HG03571 (cell line): ENCODE measurements at regions not wholly inside any gene's neighbourhood (a gene's known extent, or its start where the extent isn't known, plus 50 kb on each side); places are given as distances from the start of the nearest gene placed in this dataset.
"Not testable (repeated sequence)": the region's sequence is repeated elsewhere in the genome, so short reads cannot be mapped to it uniquely, and the experiment has no call there.

Source experiments
- ATAC-seq: cut with Tn5 transposase; IDR thresholded peaks from one replicate; pipeline ENCODE4 v1.9.1; 2021; ENCODE audit not compliant: unreplicated experiment

DNA sequence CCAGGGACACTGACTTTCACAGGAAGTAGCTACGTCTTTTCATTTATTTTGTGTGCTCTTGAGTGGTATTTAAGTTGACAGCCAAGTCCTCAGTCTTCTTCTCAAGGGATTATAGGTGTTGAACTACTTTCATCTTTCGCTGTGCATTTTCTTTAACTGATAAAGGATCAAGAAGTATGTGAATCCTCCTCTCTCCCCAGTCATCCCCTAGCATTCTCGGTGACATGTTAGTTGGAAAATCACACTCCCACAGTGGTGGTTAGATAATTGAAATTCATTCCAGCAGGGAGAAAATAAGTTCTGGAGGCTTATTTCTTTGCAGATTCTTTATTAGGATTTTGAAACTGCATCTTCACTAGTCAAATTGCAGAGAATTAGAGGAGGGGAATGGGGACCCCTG, 569.4 kb downstream of the MEI4 start:
- no peak for ATAC-seq

DNA sequence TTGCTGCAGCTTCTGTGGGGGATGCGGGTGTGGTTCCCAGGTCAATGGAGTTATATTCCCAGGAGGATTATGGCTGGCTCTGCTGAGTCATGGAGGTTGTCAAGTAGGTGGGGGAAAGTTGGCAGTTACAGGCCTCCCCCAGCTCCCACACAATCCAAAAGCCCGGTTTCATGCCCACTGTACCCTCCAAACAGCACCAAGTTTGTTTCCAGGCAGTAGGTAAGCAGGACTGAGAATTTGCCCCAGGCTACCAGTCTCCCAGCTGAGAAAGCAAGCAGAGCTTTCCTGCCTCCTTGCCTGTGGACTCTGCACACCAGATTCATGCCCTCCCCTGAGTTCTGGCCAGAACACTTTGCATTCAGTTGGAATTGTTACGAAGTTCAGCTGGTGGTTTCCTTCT, 578.2 kb downstream of the MEI4 start:
- no peak for ATAC-seq

DNA sequence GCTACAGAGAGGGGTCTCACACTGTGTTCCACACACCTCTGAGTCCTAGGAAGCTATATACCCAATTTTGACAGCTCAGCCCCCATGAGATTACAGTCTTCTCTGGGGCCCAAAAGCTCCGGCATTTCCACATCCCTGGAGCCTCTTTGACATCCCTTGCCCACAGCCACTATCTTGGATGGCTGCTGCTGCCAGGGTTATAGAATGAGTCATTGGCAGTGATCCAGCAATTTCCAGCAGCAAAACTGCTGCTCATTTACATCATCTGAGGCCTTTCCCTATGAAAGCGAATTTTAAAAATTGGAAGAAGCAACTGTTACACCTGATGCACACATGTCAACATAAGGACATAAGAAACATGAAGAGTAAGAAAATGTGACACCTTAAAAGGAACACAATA, 590.7 kb downstream of the MEI4 start:
- no peak for ATAC-seq

DNA sequence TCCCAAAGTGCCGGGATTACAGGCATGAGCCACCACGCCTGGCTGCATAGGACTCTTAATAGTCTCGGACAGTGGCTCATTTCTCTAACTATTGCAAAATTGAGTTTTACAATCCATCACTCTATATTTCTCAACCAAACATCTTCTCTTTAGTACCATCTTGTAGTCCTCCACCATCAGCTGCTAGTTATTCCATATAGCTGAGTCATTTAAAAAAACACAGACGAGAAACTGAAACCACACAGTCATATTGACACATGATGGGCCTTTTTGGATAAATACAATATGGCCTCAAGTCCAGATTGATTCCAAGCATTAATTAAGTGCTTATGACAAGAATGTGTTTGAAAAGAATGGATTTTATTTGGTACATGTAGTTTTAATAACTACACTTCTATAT, 599.1 kb downstream of the MEI4 start:
- no peak for ATAC-seq

DNA sequence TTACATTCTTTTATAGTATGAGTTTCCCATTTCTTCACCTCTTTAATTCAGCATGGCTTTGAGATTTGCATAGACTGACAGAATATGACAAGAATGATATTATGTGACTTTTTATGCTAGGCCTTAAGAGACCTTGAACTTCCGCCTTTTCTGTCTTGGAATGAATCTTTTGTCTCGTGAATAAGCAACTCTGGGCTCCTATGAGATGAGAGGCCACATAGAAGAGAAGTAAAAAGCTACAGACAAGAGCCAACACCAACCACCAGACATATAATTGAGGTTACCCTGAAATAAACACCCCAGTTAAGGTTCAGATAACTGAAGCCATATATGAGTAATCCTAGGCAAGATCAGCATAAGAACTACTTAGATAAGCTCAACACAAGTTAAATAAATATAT, 600.8 kb downstream of the MEI4 start:
- no peak for ATAC-seq

DNA sequence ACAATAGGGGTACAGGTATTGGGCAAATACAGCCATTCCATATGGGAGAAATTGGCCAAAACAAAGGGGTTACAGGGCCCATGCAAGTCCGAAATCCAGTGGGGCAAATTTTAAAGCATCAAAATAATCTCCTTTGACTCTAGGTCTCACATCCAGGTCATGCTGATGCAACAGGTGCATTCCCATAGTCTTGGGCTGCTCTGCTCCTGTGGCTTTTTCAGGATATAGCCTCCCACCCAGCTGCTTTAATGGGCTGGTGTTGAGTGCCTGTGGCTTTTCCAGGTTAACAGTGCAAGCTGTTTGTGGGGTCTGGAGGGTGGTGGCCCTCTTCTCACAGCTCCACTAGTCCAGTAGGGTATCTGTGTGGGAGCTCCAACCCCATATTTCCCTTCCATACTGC, 607.1 kb downstream of the MEI4 start:
- no peak for ATAC-seq

DNA sequence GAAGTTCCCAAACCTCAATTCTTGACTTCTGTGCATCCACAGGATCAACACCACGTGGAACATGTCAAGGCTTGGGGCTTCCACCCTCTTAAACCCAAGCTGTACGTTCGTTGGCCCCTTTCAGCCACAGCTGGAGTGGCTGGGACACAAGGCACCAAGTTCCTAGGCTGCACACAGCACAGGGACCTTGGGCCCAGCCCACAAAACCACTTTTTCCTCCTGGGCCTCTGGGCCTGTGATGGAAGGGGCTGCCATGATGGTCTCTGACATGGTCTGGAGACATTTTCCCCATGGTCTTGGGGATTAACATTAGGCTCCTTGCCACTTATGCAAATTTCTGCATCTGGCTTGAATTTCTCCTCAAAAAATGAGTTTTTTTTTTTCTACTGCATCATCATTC, 606.9 kb upstream of the IRAK1BP1 start:
- ATAC-seq = not testable (repeated sequence)

DNA sequence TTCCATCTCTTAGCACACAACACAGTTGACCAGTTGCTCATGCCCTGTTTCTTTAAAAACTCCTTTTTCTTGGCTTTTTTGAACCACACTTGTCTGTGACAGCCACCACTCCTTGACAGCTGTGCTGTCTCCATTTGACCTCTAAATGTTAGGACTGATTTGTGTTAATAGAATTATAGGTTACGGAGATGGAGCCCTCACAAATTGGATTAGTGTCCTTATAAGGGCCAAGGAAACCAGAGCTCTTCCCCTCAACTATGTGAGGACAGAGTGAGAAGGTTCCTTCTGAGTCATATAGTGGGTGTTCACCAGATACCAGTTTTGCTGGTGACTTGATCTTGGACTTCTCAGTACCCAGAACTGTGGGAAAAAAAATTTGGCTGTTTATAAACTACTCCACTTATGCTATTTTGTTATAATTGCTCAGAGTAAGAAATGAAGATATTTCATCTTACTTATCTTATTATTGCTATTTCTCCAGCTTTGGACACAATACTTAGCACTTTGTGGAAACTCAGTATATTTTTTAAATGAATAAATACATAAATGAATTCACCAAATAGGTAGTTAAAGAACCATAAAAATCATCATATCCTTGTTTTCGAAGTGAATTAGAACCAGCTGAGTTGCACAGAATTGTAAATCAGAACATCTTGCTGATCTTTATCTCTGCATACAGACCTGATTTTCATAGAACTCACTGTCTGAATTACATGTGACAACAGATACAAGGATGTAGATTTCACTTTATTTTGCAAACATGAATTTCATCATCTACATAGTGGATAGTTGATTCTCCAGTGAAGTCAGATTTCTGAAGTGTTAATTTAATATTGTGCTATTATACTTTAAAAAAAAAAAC, 598.5 kb upstream of the IRAK1BP1 start:
- ATAC-seq = no peak

DNA sequence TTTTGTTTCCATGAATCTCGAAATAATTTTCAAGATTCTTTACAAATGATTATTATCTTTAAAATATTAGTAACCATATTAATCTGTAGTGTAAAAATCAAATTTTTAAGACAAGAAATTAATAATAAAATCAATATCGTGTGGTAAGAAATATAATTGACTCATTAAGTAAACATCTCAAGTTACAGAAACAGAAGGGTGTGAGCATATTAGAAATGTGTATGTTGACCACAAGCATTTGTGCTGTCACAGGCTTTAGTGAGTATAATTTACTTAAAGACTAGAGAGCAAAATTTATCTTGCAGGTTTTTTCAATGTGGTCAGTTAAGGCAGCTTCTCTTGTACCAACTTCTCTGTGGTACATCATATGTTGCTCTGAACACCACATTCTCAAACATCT, 566.5 kb upstream of the IRAK1BP1 start:
- ATAC-seq = no peak

DNA sequence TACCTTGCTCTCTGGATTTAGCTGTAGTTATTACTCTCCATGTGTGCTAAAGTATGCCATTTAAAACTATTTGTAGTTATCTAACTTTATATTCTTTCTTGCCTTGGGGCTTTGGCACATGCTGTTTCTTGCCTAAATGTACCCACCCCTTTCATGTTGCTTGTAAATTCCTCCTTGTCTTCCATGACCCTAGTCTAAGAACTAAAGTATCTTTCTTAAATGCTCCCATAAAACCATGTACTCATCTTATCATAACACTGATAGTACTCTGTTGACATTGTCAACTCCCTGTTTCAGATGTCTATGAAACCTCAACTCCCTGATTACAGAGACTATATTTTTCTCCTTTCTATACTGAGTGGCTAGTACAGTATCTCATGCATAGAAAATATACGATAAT, 564.9 kb upstream of the IRAK1BP1 start:
- ATAC-seq = no peak

DNA sequence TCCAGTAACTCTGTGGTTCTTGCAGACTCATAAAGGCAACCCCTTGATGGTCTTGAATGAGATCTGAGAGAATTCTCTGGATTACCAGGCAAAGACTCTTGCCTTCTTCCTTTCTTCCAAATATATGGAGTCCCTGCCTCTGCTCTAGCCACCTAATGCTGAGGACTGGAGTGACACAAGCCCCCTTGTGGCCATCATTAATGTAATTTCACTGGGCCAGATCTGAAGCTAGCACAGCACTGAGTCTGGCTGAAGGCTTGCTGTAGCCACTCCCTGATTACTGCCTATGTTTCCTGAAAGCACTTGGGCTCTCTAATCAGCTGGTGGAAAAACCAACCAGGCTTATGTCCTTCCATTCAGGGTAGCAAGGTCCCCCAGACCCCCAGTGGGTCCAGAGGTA, 559.3 kb upstream of the IRAK1BP1 start:
- ATAC-seq = no peak

DNA sequence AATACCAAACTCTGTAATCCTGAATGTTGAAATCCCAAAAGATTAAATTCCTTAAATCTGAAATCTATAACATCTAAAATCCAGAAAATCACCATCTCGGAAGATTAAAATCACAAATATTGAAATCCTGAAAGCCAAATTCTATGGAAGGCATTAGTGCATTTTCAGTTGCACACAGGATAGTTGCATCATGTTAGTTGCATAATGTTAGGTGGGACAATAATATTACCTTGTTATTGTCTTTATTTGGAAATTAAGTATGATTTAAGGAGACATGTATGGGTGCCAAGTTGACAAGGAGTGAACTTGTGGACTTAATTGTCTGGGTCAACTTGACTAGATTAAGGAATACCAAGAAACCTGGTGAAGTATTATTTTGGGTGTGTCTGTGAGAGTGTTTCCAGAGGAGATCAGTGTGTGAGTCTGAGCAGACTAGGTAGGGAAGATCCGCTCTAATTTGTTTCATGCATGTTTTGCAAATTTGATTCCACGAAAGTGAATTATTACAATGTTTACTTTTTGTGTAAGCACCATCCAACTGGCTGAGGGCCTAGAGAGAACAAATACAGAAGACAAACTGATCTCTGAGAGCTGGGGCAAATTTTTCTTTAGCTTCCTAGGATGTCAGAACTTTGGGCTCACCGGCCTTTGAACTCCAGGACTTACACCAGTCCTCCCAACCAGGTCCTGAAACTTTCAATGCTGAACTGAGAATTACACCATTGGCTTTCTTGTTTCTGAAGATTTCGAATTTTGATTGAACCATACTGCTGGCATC, 545.1 kb upstream of the IRAK1BP1 start:
- ATAC-seq = no peak

DNA sequence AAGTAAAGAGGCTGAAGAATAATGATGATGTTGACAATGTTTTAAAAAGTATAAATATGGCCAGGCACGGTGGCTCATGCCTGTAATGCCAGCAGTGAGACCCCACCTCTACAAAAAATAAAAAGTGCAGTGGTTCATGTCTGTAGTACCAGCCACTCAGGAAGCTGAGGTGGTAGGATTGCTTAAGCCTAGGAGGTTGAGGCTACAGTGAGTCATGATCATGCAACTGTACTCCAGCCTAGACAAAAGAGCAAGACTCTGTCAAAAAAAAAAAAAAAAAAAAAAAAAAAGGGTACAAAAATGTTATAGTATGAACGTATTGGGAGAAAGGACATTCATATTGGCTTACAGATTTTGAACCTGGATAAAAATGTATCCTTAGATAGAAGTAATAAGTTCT, 543.1 kb upstream of the IRAK1BP1 start:
- ATAC-seq = no peak

DNA sequence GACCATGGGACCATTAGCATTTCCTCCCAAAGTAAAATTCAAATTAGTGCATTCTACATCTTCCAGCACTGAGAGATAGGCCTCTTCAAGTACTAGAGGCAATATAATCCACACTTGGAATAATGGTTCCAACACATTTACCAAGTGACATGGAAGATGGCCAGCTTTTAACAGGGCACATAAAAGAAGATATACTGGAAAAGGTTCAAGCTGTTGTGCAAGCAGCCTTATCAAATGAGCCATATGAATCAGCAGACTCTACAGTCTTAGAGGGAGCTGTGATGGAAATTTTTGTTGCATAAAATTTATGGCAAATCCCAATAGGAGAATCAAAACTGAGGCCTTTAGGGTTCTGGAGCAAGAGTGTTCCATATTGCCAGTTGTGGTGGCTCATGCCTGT, 526.6 kb upstream of the IRAK1BP1 start:
- ATAC-seq = no peak

DNA sequence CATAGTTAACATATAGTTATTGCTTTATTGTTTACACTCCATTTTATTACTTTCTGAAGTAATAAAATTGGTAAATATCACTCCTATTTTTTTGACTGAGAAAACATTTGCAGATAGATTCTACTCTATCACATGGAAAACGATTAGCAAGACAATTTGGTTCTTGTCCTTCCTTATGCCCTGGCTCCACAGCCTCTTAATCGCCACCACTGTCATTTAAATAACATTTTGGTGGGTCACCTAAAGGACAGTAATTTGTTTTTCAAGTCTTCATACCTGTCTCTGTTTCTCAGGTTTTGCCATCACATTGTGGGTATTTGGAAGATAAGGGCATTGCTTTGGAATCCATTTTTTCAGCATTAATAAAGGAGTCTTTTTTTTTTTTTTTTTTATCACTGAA, 521.5 kb upstream of the IRAK1BP1 start:
- no peak for ATAC-seq

DNA sequence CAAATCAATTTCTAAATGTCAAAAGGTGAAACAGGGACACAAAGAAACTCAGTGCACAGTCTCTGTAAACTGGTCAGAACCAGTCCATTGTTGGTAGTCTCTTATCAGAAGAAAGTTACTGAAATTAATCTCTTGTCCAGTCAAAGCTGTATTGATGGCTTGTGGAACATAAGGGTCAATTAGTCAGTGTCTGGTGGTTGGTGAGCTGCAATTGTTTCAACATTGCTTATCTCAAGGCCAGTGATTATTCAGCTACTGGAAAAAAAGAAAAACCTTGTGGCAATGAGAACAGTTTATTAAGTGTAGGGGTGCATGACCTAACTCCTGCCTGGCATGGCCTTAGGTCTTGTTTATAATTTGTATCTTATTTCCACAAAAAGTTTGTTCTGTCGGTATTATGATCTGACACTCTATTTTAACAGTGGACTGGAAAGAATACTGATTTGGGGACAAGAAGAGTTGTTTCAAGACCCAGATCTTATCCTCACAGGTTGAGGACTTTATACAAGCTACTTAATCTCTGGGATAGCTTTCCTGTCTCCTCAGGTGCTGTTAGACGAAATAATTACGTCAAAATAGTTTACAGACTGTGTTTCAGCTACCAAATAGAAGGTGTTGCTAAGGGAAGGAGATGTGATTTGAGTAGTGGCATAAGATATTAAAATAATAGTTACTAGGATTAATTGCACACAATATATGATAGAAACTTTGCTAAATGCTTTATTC, 520.0 kb upstream of the IRAK1BP1 start:
- no peak for ATAC-seq

DNA sequence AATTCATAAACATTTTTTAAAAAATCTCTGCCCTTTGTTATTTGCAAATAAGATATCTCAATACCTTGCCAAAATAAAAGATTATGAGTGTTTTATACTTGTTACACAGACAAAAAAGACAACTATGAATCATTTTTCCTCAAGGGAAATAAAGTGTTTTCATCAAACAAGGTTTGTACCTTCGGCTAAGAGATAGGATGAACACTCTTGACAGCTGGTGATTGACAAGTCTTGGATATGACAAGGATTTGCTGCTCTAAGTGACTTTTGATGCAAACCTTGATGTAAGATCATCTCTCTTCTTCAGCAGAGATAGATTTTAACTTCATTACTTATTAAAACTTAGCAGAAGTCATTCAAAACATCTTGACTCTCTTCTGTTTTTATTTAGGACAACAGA, 514.3 kb upstream of the IRAK1BP1 start:
- no peak for ATAC-seq

DNA sequence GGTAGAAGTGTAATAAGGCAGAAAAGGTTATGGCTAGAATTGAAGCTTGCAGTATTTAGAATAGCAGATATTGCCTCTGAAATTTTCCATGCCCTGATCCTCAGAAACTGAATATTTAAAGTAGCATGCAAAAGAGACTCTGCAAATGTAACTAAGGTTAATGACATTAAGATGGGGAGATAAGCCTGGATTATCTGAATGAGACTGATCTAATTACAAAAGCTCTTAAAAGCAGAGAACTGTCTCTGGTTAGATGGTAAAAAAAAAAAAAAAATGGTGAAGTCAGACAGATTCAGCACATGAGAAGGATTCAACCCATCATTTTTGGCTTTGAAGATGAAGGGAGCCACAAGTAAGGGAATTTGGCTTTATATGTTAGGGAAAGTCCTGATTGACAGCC, 503.7 kb upstream of the IRAK1BP1 start:
- no peak for ATAC-seq

DNA sequence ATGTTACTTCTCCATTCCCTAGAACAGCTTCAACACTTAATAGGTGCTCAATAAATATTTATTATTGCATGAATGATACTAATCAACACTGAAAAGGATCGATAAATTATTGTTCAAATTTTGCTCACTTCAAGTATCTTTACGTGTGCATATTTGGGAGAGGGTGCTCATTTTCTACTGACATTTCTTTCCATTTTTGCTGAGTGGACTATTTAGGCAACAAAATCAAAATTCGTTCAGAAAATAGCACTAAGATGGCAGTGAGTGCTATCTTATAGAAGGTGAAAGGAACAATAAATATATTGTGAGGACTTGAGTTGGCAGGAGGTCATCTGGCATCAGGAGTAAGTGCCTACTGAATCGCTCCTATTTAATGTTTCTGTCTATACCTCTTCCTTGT, 501.9 kb upstream of the IRAK1BP1 start:
- ATAC-seq = no peak

DNA sequence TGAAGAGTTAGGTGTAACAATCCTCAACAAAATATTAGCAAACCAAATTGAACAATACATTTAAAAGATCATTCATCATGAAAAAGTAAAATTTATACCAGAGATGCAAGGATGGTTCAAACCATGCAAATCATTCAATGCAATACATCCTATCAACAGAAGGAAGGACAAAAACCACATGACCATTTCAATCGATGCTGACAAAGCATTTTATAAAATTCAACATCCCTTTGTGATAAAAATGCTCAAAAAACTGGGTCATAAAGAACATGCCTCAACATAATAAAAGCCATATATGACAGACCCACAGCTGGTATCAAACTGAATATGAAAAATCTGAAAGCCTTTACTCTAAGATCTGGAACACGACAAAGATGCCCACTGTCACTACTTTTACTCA, 490.3 kb upstream of the IRAK1BP1 start:
- no peak for ATAC-seq

DNA sequence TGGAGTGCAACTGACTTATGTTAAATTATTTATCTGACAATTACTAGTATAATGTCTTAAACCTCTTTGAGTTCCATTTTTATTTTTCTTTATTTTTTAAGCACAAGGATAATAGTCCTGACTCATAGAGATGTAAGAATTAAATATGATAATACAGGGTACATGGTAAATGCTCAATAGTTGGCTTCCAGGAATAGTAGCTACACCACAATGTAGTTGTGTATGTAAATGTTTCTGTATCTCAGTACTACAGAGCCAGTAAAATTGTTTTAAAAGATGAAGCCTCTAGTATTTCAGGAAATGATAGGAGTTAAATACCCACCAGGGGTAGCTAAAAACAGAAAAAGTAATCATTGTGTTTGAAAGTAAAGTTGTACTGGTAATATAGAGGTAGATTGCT, 487.4 kb upstream of the IRAK1BP1 start:
- no peak for ATAC-seq

DNA sequence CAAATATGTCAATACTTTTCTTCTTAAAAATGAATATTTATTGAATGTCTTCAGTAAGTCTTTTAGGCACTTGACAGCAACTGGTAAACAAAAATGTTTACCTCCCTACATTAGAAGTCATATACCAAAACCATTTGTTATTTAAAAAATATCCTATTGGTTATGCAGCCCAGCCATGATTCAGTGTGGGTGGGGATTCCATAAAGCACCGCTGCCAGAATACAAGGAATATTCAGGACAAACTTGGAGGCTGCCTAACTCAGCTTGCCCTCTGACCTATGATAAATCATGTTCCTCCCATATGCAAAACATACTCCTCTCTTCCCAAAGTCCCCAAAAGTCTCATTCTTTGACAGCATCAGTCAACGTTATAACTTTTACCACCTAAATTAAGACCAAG, 486.8 kb upstream of the IRAK1BP1 start:
- no peak for ATAC-seq
